HepG2 (cell line): ENCODE measurements at regions not wholly inside any gene's neighbourhood (a gene's known extent, or its start where the extent isn't known, plus 50 kb on each side); places are given as distances from the start of the nearest gene placed in this dataset.
A peak's percentile ranks its signal among the peaks of the same experiment; 100 is the strongest.

Source experiments
- BORCS8-MEF2B ChIP-seq: sonication (generic); formaldehyde crosslinking; IDR thresholded peaks from 2 replicates; pipeline ENCODE4 v1.8.0; 2022; ENCODE audit warnings: mild to moderate bottlenecking, missing genetic modification reagents
- DNMT3B ChIP-seq: conservative IDR thresholded peaks from 2 replicates; pipeline ENCODE4 v1.6.1; 2016; ENCODE audit warnings: missing biosample characterization, control low read depth
- FOXA3 ChIP-seq: IDR thresholded peaks from 2 replicates; pipeline ENCODE4 v1.6.1; 2016; ENCODE audit warnings: missing genetic modification reagents, missing compliant biosample characterization
- FOXO1 ChIP-seq: sonication (generic); formaldehyde crosslinking; IDR thresholded peaks from 2 replicates; pipeline ENCODE4 v1.4.0; 2020; ENCODE audit warnings: missing genetic modification reagents
- HES4 ChIP-seq: sonication (generic); formaldehyde crosslinking; IDR thresholded peaks from 2 replicates; pipeline ENCODE4 v1.9.0; 2021; ENCODE audit warnings: mild to moderate bottlenecking, missing genetic modification reagents, borderline replicate concordance
- HOXA7 ChIP-seq: sonication (generic); formaldehyde crosslinking; IDR thresholded peaks from 2 replicates; pipeline ENCODE4 v1.8.1; 2022; ENCODE audit warnings: mild to moderate bottlenecking, missing genetic modification reagents, moderate library complexity
- SRSF4 ChIP-seq: fragments of 200-400 bp; formaldehyde crosslinking; IDR thresholded peaks from one replicate; pipeline ENCODE4 v1.6.1; 2018; ENCODE audit warnings: mild to moderate bottlenecking, low read depth, low read length, moderate library complexity; ENCODE audit not compliant: poor library complexity, severe bottlenecking
- TBP ChIP-seq: sonication (generic); formaldehyde crosslinking; IDR thresholded peaks from 2 replicates; pipeline ENCODE4 v1.5.0; 2020; ENCODE audit warnings: missing genetic modification reagents
- THRA ChIP-seq: sonication (generic); formaldehyde crosslinking; IDR thresholded peaks from 2 replicates; pipeline ENCODE4 v1.4.0; 2020; ENCODE audit warnings: missing genetic modification reagents, borderline replicate concordance
- TMF1 ChIP-seq: sonication (generic); formaldehyde crosslinking; IDR thresholded peaks from 2 replicates; pipeline ENCODE4 v1.8.1; 2022; ENCODE audit warnings: low read depth, missing genetic modification reagents
- XRCC5 ChIP-seq: fragments of 200-400 bp; formaldehyde crosslinking; optimal IDR thresholded peaks from 2 replicates; pipeline ENCODE3; 2017; ENCODE audit warnings: mild to moderate bottlenecking, low read length
- ZNF263 ChIP-seq: sonication (generic); formaldehyde crosslinking; IDR thresholded peaks from 2 replicates; pipeline ENCODE4 v1.4.0; 2020; ENCODE audit warnings: missing genetic modification reagents
- ZNF383 ChIP-seq: sonication (generic); formaldehyde crosslinking; IDR thresholded peaks from 2 replicates; pipeline ENCODE4 v1.4.0; 2020; ENCODE audit warnings: missing genetic modification reagents, mild to moderate bottlenecking, borderline replicate concordance
- ZNF496 ChIP-seq: sonication (generic); formaldehyde crosslinking; IDR thresholded peaks from 2 replicates; pipeline ENCODE4 v1.8.1; 2023; ENCODE audit warnings: mild to moderate bottlenecking, moderate library complexity, missing genetic modification reagents; ENCODE audit not compliant: insufficient replicate concordance
- ZNF557 ChIP-seq: sonication (generic); formaldehyde crosslinking; IDR thresholded peaks from 2 replicates; pipeline ENCODE4 v1.4.0; 2020; ENCODE audit warnings: missing genetic modification reagents
- ZNF766 ChIP-seq: sonication (generic); formaldehyde crosslinking; IDR thresholded peaks from 2 replicates; pipeline ENCODE4 v1.5.0; 2020; ENCODE audit warnings: missing genetic modification reagents, borderline replicate concordance
- ZNF777 ChIP-seq: sonication (generic); formaldehyde crosslinking; IDR thresholded peaks from 2 replicates; pipeline ENCODE4 v1.4.0; 2020; ENCODE audit warnings: missing genetic modification reagents
- ZNF790 ChIP-seq: sonication (generic); formaldehyde crosslinking; IDR thresholded peaks from 2 replicates; pipeline ENCODE4 v1.8.0; 2022; ENCODE audit warnings: missing genetic modification reagents, mild to moderate bottlenecking, borderline replicate concordance
- ZNF841 ChIP-seq: sonication (generic); formaldehyde crosslinking; IDR thresholded peaks from 2 replicates; pipeline ENCODE4 v1.8.1; 2023; ENCODE audit warnings: missing genetic modification reagents, borderline replicate concordance
- ZSCAN21 ChIP-seq: sonication (generic); formaldehyde crosslinking; IDR thresholded peaks from 2 replicates; pipeline ENCODE4 v1.8.0; 2022; ENCODE audit warnings: mild to moderate bottlenecking, missing genetic modification reagents, moderate library complexity, borderline replicate concordance
- TF ChIP-seq, protein P1 (sequence below): sonication (generic); formaldehyde crosslinking; IDR thresholded peaks from 2 replicates; pipeline ENCODE4 v1.4.0; 2020; ENCODE audit warnings: mild to moderate bottlenecking, missing genetic modification reagents
- TF ChIP-seq, protein P2 (sequence below): sonication (generic); formaldehyde crosslinking; IDR thresholded peaks from 2 replicates; pipeline ENCODE4 v1.4.0; 2020; ENCODE audit warnings: low read depth, mild to moderate bottlenecking, missing genetic modification reagents
- TF ChIP-seq, protein P3 (sequence below): sonication (generic); formaldehyde crosslinking; IDR thresholded peaks from 2 replicates; pipeline ENCODE4 v1.4.0; 2020; ENCODE audit warnings: mild to moderate bottlenecking, low read depth, missing genetic modification reagents
- TF ChIP-seq, protein P4 (sequence below): sonication (generic); formaldehyde crosslinking; IDR thresholded peaks from 2 replicates; pipeline ENCODE4 v1.5.0; 2020; ENCODE audit warnings: mild to moderate bottlenecking, low read depth, missing genetic modification reagents, borderline replicate concordance

- TF ChIP-seq ZNF383 (CRISPR knock-in tag) (no peak), HES4 (CRISPR knock-in tag) (peak; percentile 98), ZNF263 (CRISPR knock-in tag) (peak; percentile 96), ZNF790 (CRISPR knock-in tag) (peak; percentile 83; the same call in 1 of the 2 replicates), ZNF777 (CRISPR knock-in tag) (peak; percentile 70), SRSF4 (no peak), ZSCAN21 (CRISPR knock-in tag) (peak; percentile 93; the same call in 1 of the 2 replicates), ZNF496 (CRISPR knock-in tag) (no peak), ZNF557 (CRISPR knock-in tag) (peak; percentile 80), THRA (peak; percentile 72), HOXA7 (CRISPR knock-in tag) (no peak), ZNF766 (CRISPR knock-in tag) (peak; percentile 94; the same call in 1 of the 2 replicates), TBP (no peak), TMF1 (peak; percentile 95), FOXA3 (no peak; the same call in none of the 2 replicates), XRCC5 (peak; percentile 6), DNMT3B (CRISPR knock-in tag) (peak; percentile 64; the same call in 1 of the 2 replicates), BORCS8-MEF2B (CRISPR knock-in tag) (peak; percentile 98), FOXO1 (CRISPR knock-in tag) (peak; percentile 77), ZNF841 (no peak)
- TF ChIP-seq, protein P1, sequence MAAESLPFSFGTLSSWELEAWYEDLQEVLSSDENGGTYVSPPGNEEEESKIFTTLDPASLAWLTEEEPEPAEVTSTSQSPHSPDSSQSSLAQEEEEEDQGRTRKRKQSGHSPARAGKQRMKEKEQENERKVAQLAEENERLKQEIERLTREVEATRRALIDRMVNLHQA: no peak
- TF ChIP-seq, protein P2, sequence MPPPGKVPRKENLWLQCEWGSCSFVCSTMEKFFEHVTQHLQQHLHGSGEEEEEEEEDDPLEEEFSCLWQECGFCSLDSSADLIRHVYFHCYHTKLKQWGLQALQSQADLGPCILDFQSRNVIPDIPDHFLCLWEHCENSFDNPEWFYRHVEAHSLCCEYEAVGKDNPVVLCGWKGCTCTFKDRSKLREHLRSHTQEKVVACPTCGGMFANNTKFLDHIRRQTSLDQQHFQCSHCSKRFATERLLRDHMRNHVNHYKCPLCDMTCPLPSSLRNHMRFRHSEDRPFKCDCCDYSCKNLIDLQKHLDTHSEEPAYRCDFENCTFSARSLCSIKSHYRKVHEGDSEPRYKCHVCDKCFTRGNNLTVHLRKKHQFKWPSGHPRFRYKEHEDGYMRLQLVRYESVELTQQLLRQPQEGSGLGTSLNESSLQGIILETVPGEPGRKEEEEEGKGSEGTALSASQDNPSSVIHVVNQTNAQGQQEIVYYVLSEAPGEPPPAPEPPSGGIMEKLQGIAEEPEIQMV (CRISPR knock-in tag): peak; percentile 72; the same call in 1 of the 2 replicates
- TF ChIP-seq, protein P3, sequence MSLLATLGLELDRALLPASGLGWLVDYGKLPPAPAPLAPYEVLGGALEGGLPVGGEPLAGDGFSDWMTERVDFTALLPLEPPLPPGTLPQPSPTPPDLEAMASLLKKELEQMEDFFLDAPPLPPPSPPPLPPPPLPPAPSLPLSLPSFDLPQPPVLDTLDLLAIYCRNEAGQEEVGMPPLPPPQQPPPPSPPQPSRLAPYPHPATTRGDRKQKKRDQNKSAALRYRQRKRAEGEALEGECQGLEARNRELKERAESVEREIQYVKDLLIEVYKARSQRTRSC: no peak
- TF ChIP-seq, protein P4, sequence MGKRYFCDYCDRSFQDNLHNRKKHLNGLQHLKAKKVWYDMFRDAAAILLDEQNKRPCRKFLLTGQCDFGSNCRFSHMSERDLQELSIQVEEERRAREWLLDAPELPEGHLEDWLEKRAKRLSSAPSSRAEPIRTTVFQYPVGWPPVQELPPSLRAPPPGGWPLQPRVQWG (CRISPR knock-in tag): no peak
These were observed 62.1 kb downstream of the C9orf50 start (continued) for GRCh38 chr9:129558551-129559505.
